Smooth muscle cell (in vitro differentiated cells): ENCODE measurements at regions not wholly inside any gene's neighbourhood (a gene's known extent, or its start where the extent isn't known, plus 50 kb on each side); places are given as distances from the start of the nearest gene placed in this dataset.

Source experiments
- DNase-seq: peaks from one replicate; lab custom pipeline; 2025; ENCODE audit not compliant: unreplicated experiment; lab: John Stamatoyannopoulos, UW
- H2AFZ ChIP-seq: fragments of 200-600 bp; sonication (generic); 2 replicates; pipeline ENCODE4 v1.6.0; 2016; ENCODE audit warnings: antibody characterized with exemption, low read depth, mild to moderate bottlenecking
- H3F3A ChIP-seq: fragments of 200-600 bp; sonication (generic); 2 replicates; pipeline ENCODE4 v1.6.0; 2017; ENCODE audit warnings: antibody characterized with exemption, low read depth
- H3K27ac ChIP-seq: fragments of 200-600 bp; sonication (generic); 2 replicates; pipeline ENCODE4 v1.5.1; 2016; ENCODE audit warnings: low read depth, mild to moderate bottlenecking
- H3K27me3 ChIP-seq: fragments of 200-600 bp; sonication (generic); 2 replicates; pipeline ENCODE4 v1.6.1; 2016; ENCODE audit warnings: low read depth, mild to moderate bottlenecking
- H3K36me3 ChIP-seq: fragments of 200-600 bp; sonication (generic); 2 replicates; pipeline ENCODE4 v1.5.1; 2016; ENCODE audit warnings: low read depth
- H3K4me1 ChIP-seq: fragments of 200-600 bp; sonication (generic); 2 replicates; pipeline ENCODE4 v1.5.1; 2016; ENCODE audit warnings: low read depth
- H3K4me2 ChIP-seq: fragments of 200-600 bp; sonication (generic); 2 replicates; pipeline ENCODE4 v1.6.0; 2016; ENCODE audit warnings: mild to moderate bottlenecking
- H3K4me3 ChIP-seq: fragments of 200-600 bp; sonication (generic); 2 replicates; pipeline ENCODE4 v1.5.1; 2016; ENCODE audit warnings: mild to moderate bottlenecking
- H3K79me2 ChIP-seq: fragments of 200-600 bp; sonication (generic); 2 replicates; pipeline ENCODE4 v1.6.0; 2016; ENCODE audit warnings: low read depth, mild to moderate bottlenecking
- H3K9ac ChIP-seq: fragments of 200-600 bp; sonication (generic); 2 replicates; pipeline ENCODE4 v1.6.0; 2016; ENCODE audit warnings: low read depth
- H3K9me3 ChIP-seq: fragments of 200-600 bp; sonication (generic); replicated peaks from 2 replicates; pipeline ENCODE4 v1.5.1; 2016; ENCODE audit warnings: low read depth
- H4K20me1 ChIP-seq: fragments of 200-600 bp; sonication (generic); 2 replicates; pipeline ENCODE4 v1.6.0; 2016; ENCODE audit warnings: low read depth
- WGBS: methylation state at CpG from one replicate; pipeline ENCODE4 v1.1.7; 2016; ENCODE audit warnings: low lambda C conversion rate; 5-methylcytosine and 5-hydroxymethylcytosine counted together
- TF ChIP-seq, protein P1 (sequence below): fragments of 200-600 bp; sonication (generic); IDR thresholded peaks from 2 replicates; pipeline ENCODE4 v1.5.1; 2017; ENCODE audit warnings: borderline replicate concordance, mild to moderate bottlenecking, antibody characterized with exemption; ENCODE audit not compliant: insufficient read depth, poor library complexity, severe bottlenecking

- Histone ChIP-seq H3K36me3 (no peaks in the 10 kb centered on the region), H3K9me3 (no peaks in the 10 kb centered on the region), H3K4me1 (peaks cover 14% of the 10 kb centered on the region), H2AFZ (peak overlapping the region; percentile 68), H3K27ac (no peak overlapping the region), H3K9ac (no peak overlapping the region), H3F3A (no peaks in the 10 kb centered on the region), H3K4me3 (no peak overlapping the region), H3K4me2 (peak overlapping the region; percentile 70), H3K79me2 (no peaks in the 10 kb centered on the region), H4K20me1 (no peaks in the 10 kb centered on the region), H3K27me3 (no peaks in the 10 kb centered on the region)
- DNase-seq, result no peak
- WGBS, result 61% methylated on average over 6 of the region's 6 CpGs
- TF ChIP-seq, protein P1, sequence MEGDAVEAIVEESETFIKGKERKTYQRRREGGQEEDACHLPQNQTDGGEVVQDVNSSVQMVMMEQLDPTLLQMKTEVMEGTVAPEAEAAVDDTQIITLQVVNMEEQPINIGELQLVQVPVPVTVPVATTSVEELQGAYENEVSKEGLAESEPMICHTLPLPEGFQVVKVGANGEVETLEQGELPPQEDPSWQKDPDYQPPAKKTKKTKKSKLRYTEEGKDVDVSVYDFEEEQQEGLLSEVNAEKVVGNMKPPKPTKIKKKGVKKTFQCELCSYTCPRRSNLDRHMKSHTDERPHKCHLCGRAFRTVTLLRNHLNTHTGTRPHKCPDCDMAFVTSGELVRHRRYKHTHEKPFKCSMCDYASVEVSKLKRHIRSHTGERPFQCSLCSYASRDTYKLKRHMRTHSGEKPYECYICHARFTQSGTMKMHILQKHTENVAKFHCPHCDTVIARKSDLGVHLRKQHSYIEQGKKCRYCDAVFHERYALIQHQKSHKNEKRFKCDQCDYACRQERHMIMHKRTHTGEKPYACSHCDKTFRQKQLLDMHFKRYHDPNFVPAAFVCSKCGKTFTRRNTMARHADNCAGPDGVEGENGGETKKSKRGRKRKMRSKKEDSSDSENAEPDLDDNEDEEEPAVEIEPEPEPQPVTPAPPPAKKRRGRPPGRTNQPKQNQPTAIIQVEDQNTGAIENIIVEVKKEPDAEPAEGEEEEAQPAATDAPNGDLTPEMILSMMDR, result no peak
Measured at GRCh38 chr3:117700573-117701360, 991.2 kb downstream of the TUSC7 start.

- Histone ChIP-seq H3K36me3 (no peaks in the 10 kb centered on the region), H3K79me2 (no peaks in the 10 kb centered on the region), H4K20me1 (no peaks in the 10 kb centered on the region), H3K4me3 (no peak overlapping the region), H3F3A (no peaks in the 10 kb centered on the region), H3K9me3 (no peaks in the 10 kb centered on the region), H2AFZ (no peak overlapping the region), H3K9ac (no peak overlapping the region), H3K27me3 (no peaks in the 10 kb centered on the region), H3K4me1 (peaks cover 13% of the 10 kb centered on the region), H3K4me2 (no peak overlapping the region), H3K27ac (no peak overlapping the region)
- no peak for DNase-seq
- WGBS, result 83% methylated on average over 3 of the region's 3 CpGs
- TF ChIP-seq, protein P1, result no peak
Measured at GRCh38 chr3:117705011-117705410, 995.4 kb downstream of the TUSC7 start.

GRCh38 chr3:117706037-117706436, 996.5 kb downstream of the TUSC7 start:
- no peak overlapping the region for H3K4me3 ChIP-seq
- no peaks in the 10 kb centered on the region for H3K36me3 ChIP-seq

More at GRCh38 chr3:117706037-117706436, 996.5 kb downstream of the TUSC7 start:
- Histone ChIP-seq H3F3A (no peaks in the 10 kb centered on the region), H3K9me3 (no peaks in the 10 kb centered on the region), H4K20me1 (no peaks in the 10 kb centered on the region), H3K4me1 (peaks cover 9% of the 10 kb centered on the region), H3K79me2 (no peaks in the 10 kb centered on the region), H2AFZ (no peak overlapping the region), H3K27ac (no peak overlapping the region), H3K4me2 (peak overlapping the region; percentile 28), H3K9ac (no peak overlapping the region), H3K27me3 (no peaks in the 10 kb centered on the region)
- no peak for DNase-seq
- 4% methylated on average over 1 of the region's 1 CpG for WGBS
- TF ChIP-seq, protein P1, result no peak
